ENCODE measurements at regions not wholly inside any gene's neighbourhood (a gene's known extent, or its start where the extent isn't known, plus 50 kb on each side); places are given as distances from the start of the nearest gene placed in this dataset.

DNA sequence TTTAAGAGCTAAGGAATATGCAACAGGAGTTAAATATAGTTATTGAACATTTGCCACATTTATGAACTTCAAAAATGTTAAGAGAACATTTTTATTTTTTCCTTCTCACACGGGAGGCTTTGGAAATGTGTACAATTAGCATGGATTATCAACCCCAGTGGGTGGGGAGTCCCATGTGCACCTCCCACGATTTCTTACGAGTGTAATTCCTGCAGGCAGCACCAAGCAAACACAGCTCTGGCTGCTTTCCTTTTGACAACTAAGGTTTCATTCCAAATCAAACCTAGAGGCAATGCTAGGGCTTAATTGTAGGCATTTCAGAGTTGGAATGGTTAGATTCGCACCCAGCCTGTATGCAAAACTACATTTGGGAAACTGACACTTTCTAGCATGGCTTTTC, 460.9 kb downstream of the METTL15 start:
- Histone ChIP-seq H3K36me3 (ENCODE audit: control insufficient read depth in 2 of 2, extremely low read depth in 1 of 2, insufficient read depth in 2 of 2, low read length in 2 of 2) (no peaks in the 10 kb centered on the region), H3K9me1 (replicated peaks; ENCODE audit: control insufficient read depth, extremely low read depth, insufficient read depth, low read length) (no peaks in the 10 kb centered on the region), H2AFZ (ENCODE audit: low read depth, low read length) (no peak overlapping the region), H3K4me1 (ENCODE audit: control insufficient read depth, extremely low read depth, insufficient read depth, low read length) (peaks cover 12% of the 10 kb centered on the region), H3K4me2 (ENCODE audit: insufficient read depth, low read length) (no peak overlapping the region), H3K9ac (replicated peaks; ENCODE audit: extremely low read depth, insufficient read depth, low read length) (no peak overlapping the region), H3K27ac (ENCODE audit: insufficient read depth, low read depth, low read length) (no peak overlapping the region), H3K79me2 (ENCODE audit: control insufficient read depth, insufficient read depth, low read length) (no peaks in the 10 kb centered on the region), H3K27me3 (ENCODE audit: control insufficient read depth in 2 of 2, insufficient read depth in 2 of 2, low read length in 2 of 2) (no peaks in the 10 kb centered on the region), H3K9me3 (replicated peaks; ENCODE audit: control insufficient read depth, insufficient read depth, low read length) (no peaks in the 10 kb centered on the region), H3K4me3 (replicated peaks in 1 of 3; ENCODE audit: insufficient read depth in 1 of 3, low read depth in 1 of 3, low read length in 3 of 3) (no peak overlapping the region), H4K20me1 (replicated peaks; ENCODE audit: control insufficient read depth, extremely low read depth, insufficient read depth, low read length) (no peaks in the 10 kb centered on the region)
- TF ChIP-seq, protein P1, sequence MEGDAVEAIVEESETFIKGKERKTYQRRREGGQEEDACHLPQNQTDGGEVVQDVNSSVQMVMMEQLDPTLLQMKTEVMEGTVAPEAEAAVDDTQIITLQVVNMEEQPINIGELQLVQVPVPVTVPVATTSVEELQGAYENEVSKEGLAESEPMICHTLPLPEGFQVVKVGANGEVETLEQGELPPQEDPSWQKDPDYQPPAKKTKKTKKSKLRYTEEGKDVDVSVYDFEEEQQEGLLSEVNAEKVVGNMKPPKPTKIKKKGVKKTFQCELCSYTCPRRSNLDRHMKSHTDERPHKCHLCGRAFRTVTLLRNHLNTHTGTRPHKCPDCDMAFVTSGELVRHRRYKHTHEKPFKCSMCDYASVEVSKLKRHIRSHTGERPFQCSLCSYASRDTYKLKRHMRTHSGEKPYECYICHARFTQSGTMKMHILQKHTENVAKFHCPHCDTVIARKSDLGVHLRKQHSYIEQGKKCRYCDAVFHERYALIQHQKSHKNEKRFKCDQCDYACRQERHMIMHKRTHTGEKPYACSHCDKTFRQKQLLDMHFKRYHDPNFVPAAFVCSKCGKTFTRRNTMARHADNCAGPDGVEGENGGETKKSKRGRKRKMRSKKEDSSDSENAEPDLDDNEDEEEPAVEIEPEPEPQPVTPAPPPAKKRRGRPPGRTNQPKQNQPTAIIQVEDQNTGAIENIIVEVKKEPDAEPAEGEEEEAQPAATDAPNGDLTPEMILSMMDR (IDR thresholded peaks at IDR 0.05; ENCODE audit: extremely low read depth in 1 of 2, insufficient read depth in 1 of 2, low read depth in 1 of 2, low read length in 2 of 2): no peak
- no peak for TF ChIP-seq POLR2AphosphoS5 (IDR thresholded peaks at IDR 0.05; ENCODE audit: insufficient read depth, low read depth, low read length)
- no peak for TF ChIP-seq POLR2A (IDR thresholded peaks at IDR 0.05; ENCODE audit: low read depth, low read length)
- no peak for TF ChIP-seq FOS (IDR thresholded peaks at IDR 0.05; ENCODE audit: borderline replicate concordance, insufficient read depth, low read length)
- TF ChIP-seq GATA2 (IDR thresholded peaks at IDR 0.05; ENCODE audit: insufficient read depth, insufficient read length, low read depth, low read length): no peak
- no peak for TF ChIP-seq JUN (IDR thresholded peaks at IDR 0.05; ENCODE audit: borderline replicate concordance, insufficient read depth, insufficient read length, low read depth)
- TF ChIP-seq, protein P2, sequence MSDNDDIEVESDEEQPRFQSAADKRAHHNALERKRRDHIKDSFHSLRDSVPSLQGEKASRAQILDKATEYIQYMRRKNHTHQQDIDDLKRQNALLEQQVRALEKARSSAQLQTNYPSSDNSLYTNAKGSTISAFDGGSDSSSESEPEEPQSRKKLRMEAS (IDR thresholded peaks at IDR 0.05; ENCODE audit: insufficient read depth, insufficient read length): no peak
- no peak for TF ChIP-seq MYC (IDR thresholded peaks at IDR 0.05; ENCODE audit: low read depth, low read length)
- TF ChIP-seq EZH2 (IDR thresholded peaks at IDR 0.05; ENCODE audit: borderline replicate concordance, low read depth, low read length, severe bottlenecking): no peak
- dilution Hi-C loops (cut with MboI; ENCODE audit: extremely low pct_ligation_motif_present, low sequenced_read_pairs) (no loop called here), intact Hi-C loops (cut with micrococcal nuclease) (loop anchor here (10.0 kb wide), 2 partner anchors 456 to 586 kb away; no protein-coding TSS in a partner anchor)
- FAIRE-seq (no peak), DNase-seq (ENCODE audit: low read depth, low spot score) (no peak)
- no TSS peak for BruUV-seq (replicated peaks)
- POLR2A ChIA-PET: no interaction called here
- CTCF ChIA-PET: interaction anchor here (1.0 to 1.6 kb wide), 2 partner anchors 39 to 698 kb away, joined by 3 to 5 read pairs; no protein-coding TSS in a partner anchor
